ENCODE measurements at regions not wholly inside any gene's neighbourhood (a gene's known extent, or its start where the extent isn't known, plus 50 kb on each side); places are given as distances from the start of the nearest gene placed in this dataset.

DNA sequence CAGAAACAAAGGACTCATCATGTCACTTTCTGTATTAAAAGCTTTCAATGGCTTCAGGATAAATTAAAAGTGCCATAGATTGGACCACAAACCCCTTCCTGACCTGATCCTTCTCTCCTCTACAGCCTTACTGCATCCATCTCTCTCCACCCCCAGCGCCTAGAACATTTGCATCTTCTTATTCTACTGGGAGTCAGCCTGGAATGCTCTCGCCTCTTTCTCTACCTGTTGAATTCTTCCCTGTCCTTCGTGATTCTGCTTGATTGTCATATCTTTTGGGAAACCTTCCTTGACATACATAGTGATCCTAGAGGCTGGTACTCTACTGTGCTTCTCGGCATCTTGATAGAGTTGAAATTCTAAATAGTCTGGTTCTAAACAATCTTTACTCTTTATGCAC, 332.0 kb upstream of the PBX1 start:
- no peak overlapping the region for H3K9ac ChIP-seq
- H3K9me3 ChIP-seq: no peaks in the 10 kb centered on the region
- H4K20me1 ChIP-seq (ENCODE audit: insufficient read depth): no peaks in the 10 kb centered on the region
- H3K36me3 ChIP-seq (replicated peaks in 1 of 2; ENCODE audit: control insufficient read depth in 1 of 2, insufficient read depth in 2 of 2, low read length in 1 of 2): no peaks in the 10 kb centered on the region
- no peak overlapping the region for H3K4me3 ChIP-seq (ENCODE audit: low read depth in 2 of 2, low read length in 1 of 2)
- WGBS (ENCODE audit: low lambda C conversion rate): 13% methylated on average over 4 of the region's 4 CpGs
- no peaks in the 10 kb centered on the region for H3K79me2 ChIP-seq (ENCODE audit: insufficient read depth)
- no peak overlapping the region for H3K27ac ChIP-seq (ENCODE audit: low read depth in 2 of 2, low read length in 1 of 2)
- CTCF ChIA-PET: no interaction called here
- TF ChIP-seq, protein P1, sequence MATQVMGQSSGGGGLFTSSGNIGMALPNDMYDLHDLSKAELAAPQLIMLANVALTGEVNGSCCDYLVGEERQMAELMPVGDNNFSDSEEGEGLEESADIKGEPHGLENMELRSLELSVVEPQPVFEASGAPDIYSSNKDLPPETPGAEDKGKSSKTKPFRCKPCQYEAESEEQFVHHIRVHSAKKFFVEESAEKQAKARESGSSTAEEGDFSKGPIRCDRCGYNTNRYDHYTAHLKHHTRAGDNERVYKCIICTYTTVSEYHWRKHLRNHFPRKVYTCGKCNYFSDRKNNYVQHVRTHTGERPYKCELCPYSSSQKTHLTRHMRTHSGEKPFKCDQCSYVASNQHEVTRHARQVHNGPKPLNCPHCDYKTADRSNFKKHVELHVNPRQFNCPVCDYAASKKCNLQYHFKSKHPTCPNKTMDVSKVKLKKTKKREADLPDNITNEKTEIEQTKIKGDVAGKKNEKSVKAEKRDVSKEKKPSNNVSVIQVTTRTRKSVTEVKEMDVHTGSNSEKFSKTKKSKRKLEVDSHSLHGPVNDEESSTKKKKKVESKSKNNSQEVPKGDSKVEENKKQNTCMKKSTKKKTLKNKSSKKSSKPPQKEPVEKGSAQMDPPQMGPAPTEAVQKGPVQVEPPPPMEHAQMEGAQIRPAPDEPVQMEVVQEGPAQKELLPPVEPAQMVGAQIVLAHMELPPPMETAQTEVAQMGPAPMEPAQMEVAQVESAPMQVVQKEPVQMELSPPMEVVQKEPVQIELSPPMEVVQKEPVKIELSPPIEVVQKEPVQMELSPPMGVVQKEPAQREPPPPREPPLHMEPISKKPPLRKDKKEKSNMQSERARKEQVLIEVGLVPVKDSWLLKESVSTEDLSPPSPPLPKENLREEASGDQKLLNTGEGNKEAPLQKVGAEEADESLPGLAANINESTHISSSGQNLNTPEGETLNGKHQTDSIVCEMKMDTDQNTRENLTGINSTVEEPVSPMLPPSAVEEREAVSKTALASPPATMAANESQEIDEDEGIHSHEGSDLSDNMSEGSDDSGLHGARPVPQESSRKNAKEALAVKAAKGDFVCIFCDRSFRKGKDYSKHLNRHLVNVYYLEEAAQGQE (IDR thresholded peaks at IDR 0.05; ENCODE audit: low read depth, low read length): no peak
- TF ChIP-seq RFX5 (IDR thresholded peaks at IDR 0.05; ENCODE audit: low read length) (no peak), FOSL2 (IDR thresholded peaks at IDR 0.05; ENCODE audit: borderline replicate concordance, low read depth) (no peak), SIN3A (IDR thresholded peaks at IDR 0.05; ENCODE audit: borderline replicate concordance, low read depth, low read length) (no peak), NRF1 (IDR thresholded peaks at IDR 0.05; ENCODE audit: low read depth, low read length) (no peak), YY1 (IDR thresholded peaks at IDR 0.05; ENCODE audit: low read depth) (no peak), FOXJ3 (CRISPR knock-in tag; IDR thresholded peaks at IDR 0.05) (no peak), POLR2AphosphoS5 (IDR thresholded peaks at IDR 0.05; ENCODE audit: low read depth, low read length) (no peak), MEF2A (IDR thresholded peaks at IDR 0.05; ENCODE audit: borderline replicate concordance, low read depth) (no peak)
- TF ChIP-seq, protein P2, sequence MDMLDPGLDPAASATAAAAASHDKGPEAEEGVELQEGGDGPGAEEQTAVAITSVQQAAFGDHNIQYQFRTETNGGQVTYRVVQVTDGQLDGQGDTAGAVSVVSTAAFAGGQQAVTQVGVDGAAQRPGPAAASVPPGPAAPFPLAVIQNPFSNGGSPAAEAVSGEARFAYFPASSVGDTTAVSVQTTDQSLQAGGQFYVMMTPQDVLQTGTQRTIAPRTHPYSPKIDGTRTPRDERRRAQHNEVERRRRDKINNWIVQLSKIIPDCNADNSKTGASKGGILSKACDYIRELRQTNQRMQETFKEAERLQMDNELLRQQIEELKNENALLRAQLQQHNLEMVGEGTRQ (IDR thresholded peaks at IDR 0.05; ENCODE audit: borderline replicate concordance, low read depth, low read length): no peak
- no peak overlapping the region for H2AFZ ChIP-seq (ENCODE audit: low read depth)
- H3K9me2 ChIP-seq: no peaks in the 10 kb centered on the region; the same call in 1 of the 2 replicates
- no peak overlapping the region for H3K4me2 ChIP-seq
- H3K4me1 ChIP-seq (ENCODE audit: control insufficient read depth in 1 of 2, insufficient read depth in 2 of 2, low read depth in 1 of 2, low read length in 1 of 2): no peaks in the 10 kb centered on the region
- no peaks in the 10 kb centered on the region for H3K27me3 ChIP-seq (ENCODE audit: insufficient read depth)
- no peaks in the 10 kb centered on the region for H3F3A ChIP-seq (replicated peaks; ENCODE audit: insufficient read depth)
- POLR2A ChIA-PET: no interaction called here
- DNase-seq: no peak

DNA sequence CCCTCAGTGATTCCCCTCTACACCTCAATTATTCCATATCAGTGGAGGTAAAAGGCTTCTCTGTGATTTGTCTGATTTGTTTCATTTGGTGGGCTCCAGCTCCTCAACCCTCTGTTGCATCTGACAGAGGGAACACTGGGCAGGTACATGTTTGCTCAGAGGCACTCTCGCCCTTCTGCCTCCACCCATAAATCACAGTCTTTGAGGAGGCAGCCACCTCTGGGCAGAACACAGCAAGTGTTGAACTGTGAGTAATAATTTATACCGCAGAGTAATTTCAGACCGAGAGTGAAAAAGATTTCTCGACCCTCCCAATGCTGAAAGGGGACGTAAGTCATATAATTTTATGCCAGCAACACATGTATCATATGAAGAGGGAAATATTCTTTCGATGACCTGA, 330.1 kb upstream of the PBX1 start:
- DNase-seq: no peak
- Histone ChIP-seq H3K9me2 (no peaks in the 10 kb centered on the region; the same call in 1 of the 2 replicates), H3K36me3 (replicated peaks in 1 of 2; ENCODE audit: control insufficient read depth in 1 of 2, insufficient read depth in 2 of 2, low read length in 1 of 2) (no peaks in the 10 kb centered on the region), H3K27ac (ENCODE audit: low read depth in 2 of 2, low read length in 1 of 2) (no peak overlapping the region), H3K4me2 (no peak overlapping the region), H3K4me3 (ENCODE audit: low read depth in 2 of 2, low read length in 1 of 2) (no peak overlapping the region), H3K79me2 (ENCODE audit: insufficient read depth) (no peaks in the 10 kb centered on the region), H3K9ac (no peak overlapping the region), H3K27me3 (ENCODE audit: insufficient read depth) (no peaks in the 10 kb centered on the region), H3F3A (replicated peaks; ENCODE audit: insufficient read depth) (no peaks in the 10 kb centered on the region), H3K4me1 (ENCODE audit: control insufficient read depth in 1 of 2, insufficient read depth in 2 of 2, low read depth in 1 of 2, low read length in 1 of 2) (no peaks in the 10 kb centered on the region), H2AFZ (ENCODE audit: low read depth) (no peak overlapping the region), H3K9me3 (no peaks in the 10 kb centered on the region), H4K20me1 (ENCODE audit: insufficient read depth) (no peaks in the 10 kb centered on the region)
- ChIA-PET POLR2A (no interaction called here), CTCF (no interaction called here)
- TF ChIP-seq, protein P3, sequence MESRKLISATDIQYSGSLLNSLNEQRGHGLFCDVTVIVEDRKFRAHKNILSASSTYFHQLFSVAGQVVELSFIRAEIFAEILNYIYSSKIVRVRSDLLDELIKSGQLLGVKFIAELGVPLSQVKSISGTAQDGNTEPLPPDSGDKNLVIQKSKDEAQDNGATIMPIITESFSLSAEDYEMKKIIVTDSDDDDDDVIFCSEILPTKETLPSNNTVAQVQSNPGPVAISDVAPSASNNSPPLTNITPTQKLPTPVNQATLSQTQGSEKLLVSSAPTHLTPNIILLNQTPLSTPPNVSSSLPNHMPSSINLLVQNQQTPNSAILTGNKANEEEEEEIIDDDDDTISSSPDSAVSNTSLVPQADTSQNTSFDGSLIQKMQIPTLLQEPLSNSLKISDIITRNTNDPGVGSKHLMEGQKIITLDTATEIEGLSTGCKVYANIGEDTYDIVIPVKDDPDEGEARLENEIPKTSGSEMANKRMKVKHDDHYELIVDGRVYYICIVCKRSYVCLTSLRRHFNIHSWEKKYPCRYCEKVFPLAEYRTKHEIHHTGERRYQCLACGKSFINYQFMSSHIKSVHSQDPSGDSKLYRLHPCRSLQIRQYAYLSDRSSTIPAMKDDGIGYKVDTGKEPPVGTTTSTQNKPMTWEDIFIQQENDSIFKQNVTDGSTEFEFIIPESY (IDR thresholded peaks at IDR 0.05; ENCODE audit: borderline replicate concordance, low read depth): no peak
- no peak for TF ChIP-seq FOSL2 (IDR thresholded peaks at IDR 0.05; ENCODE audit: borderline replicate concordance, low read depth)
- 19% methylated on average over 6 of the region's 6 CpGs for WGBS (ENCODE audit: low lambda C conversion rate)

Data from SK-N-SH (cell line).